Keratinocyte (primary cell): ENCODE measurements at regions not wholly inside any gene's neighbourhood (a gene's known extent, or its start where the extent isn't known, plus 50 kb on each side); places are given as distances from the start of the nearest gene placed in this dataset.

Source experiments
- DNase-seq: peaks from one replicate; pipeline ENCODE4 v3.0.0-alpha.2; 2011; ENCODE audit warnings: low read depth, missing footprints, low spot score
- FAIRE-seq: peaks from 2 replicates; lab custom pipeline; 2011; peaks lifted over from hg19 to GRCh38; lab: Jason Lieb, UNC
- H2AFZ ChIP-seq: 2 replicates; pipeline ENCODE4 v1.6.0; 2012; ENCODE audit warnings: low read length, control low read depth, inconsistent platforms; ENCODE audit not compliant: control insufficient read depth
- H3K27ac ChIP-seq: 2 replicates; pipeline ENCODE4 v1.5.1; 2011; ENCODE audit warnings: low read length; ENCODE audit not compliant: control insufficient read depth, insufficient read depth
- H3K27me3 ChIP-seq: 3 replicates; pipeline ENCODE4 v1.6.0; 2011; ENCODE audit warnings: low read length; ENCODE audit not compliant: control insufficient read depth, insufficient read depth; ENCODE audit errors: extremely low read depth
- H3K36me3 ChIP-seq, 2 experiments: 2 replicates in 1 of 2; 3 replicates in 1 of 2; pipeline ENCODE4 v1.5.1; 2011; ENCODE audit warnings: low read length in 2 of 2, mild to moderate bottlenecking in 1 of 2; ENCODE audit not compliant: control insufficient read depth in 2 of 2, insufficient read depth in 2 of 2; ENCODE audit errors: extremely low read depth in 1 of 2
- H3K4me1 ChIP-seq: 3 replicates; pipeline ENCODE4 v1.5.1; 2011; ENCODE audit warnings: low read length; ENCODE audit not compliant: control insufficient read depth, insufficient read depth; ENCODE audit errors: extremely low read depth
- H3K4me2 ChIP-seq: 3 replicates; pipeline ENCODE4 v1.6.0; 2011; ENCODE audit warnings: low read depth, low read length; ENCODE audit not compliant: control insufficient read depth, insufficient read depth; ENCODE audit errors: extremely low read depth
- H3K4me3 ChIP-seq, 3 experiments: fragments of 200-600 bp in 1 of 3; sonication (generic) in 1 of 3; 2 replicates in 2 of 3; 3 replicates in 1 of 3; pipeline ENCODE4 v1.5.1; 2011 to 2016; ENCODE audit warnings: low read length in 3 of 3, mild to moderate bottlenecking in 3 of 3, control low read depth in 2 of 3, inconsistent platforms in 1 of 3, low read depth in 1 of 3, mixed read lengths in 1 of 3, mixed run types in 1 of 3, moderate library complexity in 1 of 3; ENCODE audit not compliant: control insufficient read depth in 2 of 3, insufficient read depth in 2 of 3; ENCODE audit errors: extremely low read depth in 1 of 3
- H3K79me2 ChIP-seq: 2 replicates; pipeline ENCODE4 v1.6.0; 2012; ENCODE audit warnings: low read length; ENCODE audit not compliant: control insufficient read depth, insufficient read depth
- H3K9ac ChIP-seq: 3 replicates; pipeline ENCODE4 v1.6.0; 2011; ENCODE audit warnings: low read length; ENCODE audit not compliant: control insufficient read depth, insufficient read depth; ENCODE audit errors: extremely low read depth
- H3K9me1 ChIP-seq: 3 replicates; pipeline ENCODE4 v1.6.0; 2011; ENCODE audit warnings: low read length; ENCODE audit not compliant: control insufficient read depth, insufficient read depth; ENCODE audit errors: extremely low read depth
- H3K9me3 ChIP-seq: 2 replicates; pipeline ENCODE4 v1.5.1; 2012; ENCODE audit warnings: low read depth, low read length; ENCODE audit not compliant: control insufficient read depth
- H4K20me1 ChIP-seq: 3 replicates; pipeline ENCODE4 v1.6.0; 2011; ENCODE audit warnings: low read length; ENCODE audit not compliant: control insufficient read depth, insufficient read depth; ENCODE audit errors: extremely low read depth
- CTCF ChIP-seq, 3 experiments: IDR thresholded peaks in 1 of 3; conservative IDR thresholded peaks in 1 of 3; optimal IDR thresholded peaks in 1 of 3; 2 replicates in 2 of 3; 3 replicates in 1 of 3; pipeline versions ENCODE3 to v1.5.1; 2011; ENCODE audit warnings: low read length in 3 of 3, mild to moderate bottlenecking in 3 of 3, moderate library complexity in 2 of 3, control low read depth in 1 of 3, inconsistent platforms in 1 of 3; ENCODE audit not compliant: insufficient read depth in 2 of 3; ENCODE audit errors: extremely low read depth in 1 of 3
- EZH2 ChIP-seq: IDR thresholded peaks from one replicate; pipeline ENCODE4 v1.6.1; 2012; ENCODE audit warnings: inconsistent platforms, mild to moderate bottlenecking, low read length, moderate library complexity
- dilution Hi-C: fragments of 300-500 bp; cut with MboI; formaldehyde crosslinking; loops from one replicate; pipeline ENCODE4 v1.7.0; 2020; ENCODE audit warnings: low sequenced_read_pairs; ENCODE audit not compliant: extremely low pct_ligation_motif_present

- Histone ChIP-seq H3K27ac (no peak overlapping the region), H3K4me2 (no peak overlapping the region), H3K9ac (no peak overlapping the region), H4K20me1 (no peaks in the 10 kb centered on the region), H3K36me3 (no peaks in the 10 kb centered on the region), H2AFZ (no peak overlapping the region), H3K4me3 (no peak overlapping the region), H3K4me1 (no peaks in the 10 kb centered on the region), H3K9me3 (no peaks in the 10 kb centered on the region), H3K9me1 (no peaks in the 10 kb centered on the region), H3K79me2 (no peaks in the 10 kb centered on the region), H3K27me3 (no peaks in the 10 kb centered on the region)
- FAIRE-seq (no peak), DNase-seq (no peak)
- dilution Hi-C loops, result no loop called here
- no peak for TF ChIP-seq EZH2
- TF ChIP-seq CTCF (optimal IDR thresholded peaks at IDR 0.05 in 1 of 3, IDR thresholded peaks at IDR 0.05 in 1 of 3, conservative IDR thresholded peaks at IDR 0.05 in 1 of 3; ENCODE audit: extremely low read depth in 1 of 3, insufficient read depth in 2 of 3, low read length in 3 of 3), result no peak
Observed at GRCh38 chr6:15770347-15771143, 107.7 kb upstream of the DTNBP1 start.

- Histone ChIP-seq H3K9ac (no peak overlapping the region), H3K4me1 (no peaks in the 10 kb centered on the region), H3K9me1 (no peaks in the 10 kb centered on the region), H4K20me1 (no peaks in the 10 kb centered on the region), H3K4me2 (no peak overlapping the region), H3K79me2 (no peaks in the 10 kb centered on the region), H3K36me3 (no peaks in the 10 kb centered on the region), H3K4me3 (no peak overlapping the region), H3K27me3 (no peaks in the 10 kb centered on the region), H3K9me3 (no peaks in the 10 kb centered on the region), H3K27ac (no peak overlapping the region), H2AFZ (no peak overlapping the region)
- no peak for DNase-seq
- no peak for FAIRE-seq
- dilution Hi-C loops, result no loop called here
- TF ChIP-seq EZH2 (no peak), CTCF (optimal IDR thresholded peaks at IDR 0.05 in 1 of 3, IDR thresholded peaks at IDR 0.05 in 1 of 3, conservative IDR thresholded peaks at IDR 0.05 in 1 of 3; ENCODE audit: extremely low read depth in 1 of 3, insufficient read depth in 2 of 3, low read length in 3 of 3) (no peak)
Observed at GRCh38 chr6:15769511-15770018, 106.7 kb upstream of the DTNBP1 start.
